ENCODE measurements at regions not wholly inside any gene's neighbourhood (a gene's known extent, or its start where the extent isn't known, plus 50 kb on each side); places are given as distances from the start of the nearest gene placed in this dataset.

- Histone ChIP-seq H3K36me3 (ENCODE audit: insufficient read depth, low read length) (no peaks in the 10 kb centered on the region), H3F3A (ENCODE audit: insufficient read depth, low read length, poor library complexity, severe bottlenecking) (no peaks in the 10 kb centered on the region), H4K20me1 (ENCODE audit: insufficient read depth) (no peaks in the 10 kb centered on the region), H3K79me2 (replicated peaks; ENCODE audit: insufficient read depth, low read length) (no peaks in the 10 kb centered on the region), H3K4me3 (ENCODE audit: low read length) (no peak overlapping the region), H3K27me3 (ENCODE audit: insufficient read depth, low read depth, low read length) (no peaks in the 10 kb centered on the region), H2AFZ (ENCODE audit: low read depth, low read length) (no peak overlapping the region), H3K9me3 (ENCODE audit: low read length) (no peaks in the 10 kb centered on the region), H3K9me2 (ENCODE audit: insufficient read depth, low read length) (no peaks in the 10 kb centered on the region), H3K4me2 (ENCODE audit: low read length) (no peak overlapping the region), H3K27ac (ENCODE audit: low read length) (no peak overlapping the region), H3K9ac (ENCODE audit: low read length) (no peak overlapping the region)
- no peak for TF ChIP-seq RAD21 (conservative IDR thresholded peaks at IDR 0.05)
- TF ChIP-seq SMC3 (conservative IDR thresholded peaks at IDR 0.05; ENCODE audit: poor library complexity) = no peak
Observed at GRCh38 chr14:26841920-26842741, 244.3 kb upstream of the NOVA1 start.

DNA sequence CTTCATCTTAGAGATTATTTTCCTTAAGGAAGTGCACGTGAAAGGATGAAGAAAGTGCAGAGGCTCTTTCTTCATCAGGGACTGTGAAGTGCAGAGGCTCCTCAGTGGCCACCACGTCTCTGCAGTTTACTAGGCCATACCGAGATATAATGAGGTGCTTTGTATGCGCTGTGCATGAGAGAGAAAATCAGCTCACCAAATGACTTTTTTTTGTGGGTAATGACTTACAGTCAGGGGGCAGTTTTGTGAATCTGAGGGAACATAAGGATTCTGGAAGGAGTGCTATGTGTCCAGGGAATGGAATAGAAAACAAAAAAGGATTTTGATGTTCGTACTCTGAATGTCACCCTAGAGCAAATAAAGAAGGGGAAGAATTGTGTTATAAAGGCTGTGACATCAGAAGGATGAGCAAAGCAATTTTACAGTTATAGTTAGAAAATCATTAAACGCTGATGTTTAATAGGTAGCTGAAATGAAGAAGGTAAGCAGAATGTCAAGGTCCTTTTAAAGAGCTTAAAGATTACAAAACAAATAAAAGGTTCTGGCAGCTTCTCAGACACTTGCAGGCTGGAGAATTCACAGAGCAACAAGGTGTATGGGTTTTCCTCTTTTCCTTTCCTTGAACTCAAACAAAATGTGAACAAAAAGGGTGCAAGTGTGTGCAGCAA, 247.5 kb upstream of the NOVA1 start:
- Histone ChIP-seq H3K27ac (ENCODE audit: low read length) (no peak overlapping the region), H2AFZ (ENCODE audit: low read depth, low read length) (no peak overlapping the region), H3F3A (ENCODE audit: insufficient read depth, low read length, poor library complexity, severe bottlenecking) (no peaks in the 10 kb centered on the region)

More for the DNA sequence above, 247.5 kb upstream of the NOVA1 start:
- H3K9ac ChIP-seq (ENCODE audit: low read length) = no peak overlapping the region
- H4K20me1 ChIP-seq (ENCODE audit: insufficient read depth) = no peaks in the 10 kb centered on the region
- H3K4me2 ChIP-seq (ENCODE audit: low read length) = no peak overlapping the region
- no peak for TF ChIP-seq POLR2AphosphoS5 (IDR thresholded peaks at IDR 0.05)
- no peak for TF ChIP-seq EP300 (conservative IDR thresholded peaks at IDR 0.05; ENCODE audit: poor library complexity, severe bottlenecking)
- TF ChIP-seq MXI1 (conservative IDR thresholded peaks at IDR 0.05; ENCODE audit: poor library complexity, severe bottlenecking) = no peak
- TF ChIP-seq SMC3 (conservative IDR thresholded peaks at IDR 0.05; ENCODE audit: poor library complexity) = no peak
- TF ChIP-seq TAF1 (IDR thresholded peaks at IDR 0.05; ENCODE audit: low read depth) = no peak
- TF ChIP-seq CTCF (IDR thresholded peaks at IDR 0.05; ENCODE audit: poor library complexity, severe bottlenecking) = no peak
- TF ChIP-seq RAD21 (conservative IDR thresholded peaks at IDR 0.05) = no peak
- no peak for TF ChIP-seq EZH2 (IDR thresholded peaks at IDR 0.05; ENCODE audit: borderline replicate concordance, insufficient read depth, low read length, poor library complexity, severe bottlenecking)
- TF ChIP-seq, protein P1, sequence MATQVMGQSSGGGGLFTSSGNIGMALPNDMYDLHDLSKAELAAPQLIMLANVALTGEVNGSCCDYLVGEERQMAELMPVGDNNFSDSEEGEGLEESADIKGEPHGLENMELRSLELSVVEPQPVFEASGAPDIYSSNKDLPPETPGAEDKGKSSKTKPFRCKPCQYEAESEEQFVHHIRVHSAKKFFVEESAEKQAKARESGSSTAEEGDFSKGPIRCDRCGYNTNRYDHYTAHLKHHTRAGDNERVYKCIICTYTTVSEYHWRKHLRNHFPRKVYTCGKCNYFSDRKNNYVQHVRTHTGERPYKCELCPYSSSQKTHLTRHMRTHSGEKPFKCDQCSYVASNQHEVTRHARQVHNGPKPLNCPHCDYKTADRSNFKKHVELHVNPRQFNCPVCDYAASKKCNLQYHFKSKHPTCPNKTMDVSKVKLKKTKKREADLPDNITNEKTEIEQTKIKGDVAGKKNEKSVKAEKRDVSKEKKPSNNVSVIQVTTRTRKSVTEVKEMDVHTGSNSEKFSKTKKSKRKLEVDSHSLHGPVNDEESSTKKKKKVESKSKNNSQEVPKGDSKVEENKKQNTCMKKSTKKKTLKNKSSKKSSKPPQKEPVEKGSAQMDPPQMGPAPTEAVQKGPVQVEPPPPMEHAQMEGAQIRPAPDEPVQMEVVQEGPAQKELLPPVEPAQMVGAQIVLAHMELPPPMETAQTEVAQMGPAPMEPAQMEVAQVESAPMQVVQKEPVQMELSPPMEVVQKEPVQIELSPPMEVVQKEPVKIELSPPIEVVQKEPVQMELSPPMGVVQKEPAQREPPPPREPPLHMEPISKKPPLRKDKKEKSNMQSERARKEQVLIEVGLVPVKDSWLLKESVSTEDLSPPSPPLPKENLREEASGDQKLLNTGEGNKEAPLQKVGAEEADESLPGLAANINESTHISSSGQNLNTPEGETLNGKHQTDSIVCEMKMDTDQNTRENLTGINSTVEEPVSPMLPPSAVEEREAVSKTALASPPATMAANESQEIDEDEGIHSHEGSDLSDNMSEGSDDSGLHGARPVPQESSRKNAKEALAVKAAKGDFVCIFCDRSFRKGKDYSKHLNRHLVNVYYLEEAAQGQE (IDR thresholded peaks at IDR 0.05; ENCODE audit: borderline replicate concordance) = no peak
- no peak overlapping the region for H3K4me3 ChIP-seq (ENCODE audit: low read length)
- H3K9me2 ChIP-seq (ENCODE audit: insufficient read depth, low read length) = no peaks in the 10 kb centered on the region
- no peaks in the 10 kb centered on the region for H3K27me3 ChIP-seq (ENCODE audit: insufficient read depth, low read depth, low read length)
- no peaks in the 10 kb centered on the region for H3K79me2 ChIP-seq (replicated peaks; ENCODE audit: insufficient read depth, low read length)
- H3K36me3 ChIP-seq (ENCODE audit: insufficient read depth, low read length) = no peaks in the 10 kb centered on the region
- no peaks in the 10 kb centered on the region for H3K9me3 ChIP-seq (ENCODE audit: low read length)
